VCaP (cell line): ENCODE measurements at regions not wholly inside any gene's neighbourhood (a gene's known extent, or its start where the extent isn't known, plus 50 kb on each side); places are given as distances from the start of the nearest gene placed in this dataset.
"Not testable (repeated sequence)": the region's sequence is repeated elsewhere in the genome, so short reads cannot be mapped to it uniquely, and the experiment has no call there.

ENCODE experiments used
- H3K27ac ChIP-seq: fragments of 450-650 bp; 2 replicates; pipeline ENCODE4 v1.5.1; 2017
- TF ChIP-seq, protein P1 (sequence below): fragments of 450-650 bp; conservative IDR thresholded peaks from 2 replicates; pipeline ENCODE4 v1.5.1; 2017; ENCODE audit warnings: mild to moderate bottlenecking, moderate library complexity

- TF ChIP-seq, protein P1, sequence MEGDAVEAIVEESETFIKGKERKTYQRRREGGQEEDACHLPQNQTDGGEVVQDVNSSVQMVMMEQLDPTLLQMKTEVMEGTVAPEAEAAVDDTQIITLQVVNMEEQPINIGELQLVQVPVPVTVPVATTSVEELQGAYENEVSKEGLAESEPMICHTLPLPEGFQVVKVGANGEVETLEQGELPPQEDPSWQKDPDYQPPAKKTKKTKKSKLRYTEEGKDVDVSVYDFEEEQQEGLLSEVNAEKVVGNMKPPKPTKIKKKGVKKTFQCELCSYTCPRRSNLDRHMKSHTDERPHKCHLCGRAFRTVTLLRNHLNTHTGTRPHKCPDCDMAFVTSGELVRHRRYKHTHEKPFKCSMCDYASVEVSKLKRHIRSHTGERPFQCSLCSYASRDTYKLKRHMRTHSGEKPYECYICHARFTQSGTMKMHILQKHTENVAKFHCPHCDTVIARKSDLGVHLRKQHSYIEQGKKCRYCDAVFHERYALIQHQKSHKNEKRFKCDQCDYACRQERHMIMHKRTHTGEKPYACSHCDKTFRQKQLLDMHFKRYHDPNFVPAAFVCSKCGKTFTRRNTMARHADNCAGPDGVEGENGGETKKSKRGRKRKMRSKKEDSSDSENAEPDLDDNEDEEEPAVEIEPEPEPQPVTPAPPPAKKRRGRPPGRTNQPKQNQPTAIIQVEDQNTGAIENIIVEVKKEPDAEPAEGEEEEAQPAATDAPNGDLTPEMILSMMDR, result no peak
- H3K27ac ChIP-seq, result no peak overlapping the region
Measured at GRCh38 chr10:31131251-31131650, 99.6 kb upstream of the ZNF438 start.

DNA sequence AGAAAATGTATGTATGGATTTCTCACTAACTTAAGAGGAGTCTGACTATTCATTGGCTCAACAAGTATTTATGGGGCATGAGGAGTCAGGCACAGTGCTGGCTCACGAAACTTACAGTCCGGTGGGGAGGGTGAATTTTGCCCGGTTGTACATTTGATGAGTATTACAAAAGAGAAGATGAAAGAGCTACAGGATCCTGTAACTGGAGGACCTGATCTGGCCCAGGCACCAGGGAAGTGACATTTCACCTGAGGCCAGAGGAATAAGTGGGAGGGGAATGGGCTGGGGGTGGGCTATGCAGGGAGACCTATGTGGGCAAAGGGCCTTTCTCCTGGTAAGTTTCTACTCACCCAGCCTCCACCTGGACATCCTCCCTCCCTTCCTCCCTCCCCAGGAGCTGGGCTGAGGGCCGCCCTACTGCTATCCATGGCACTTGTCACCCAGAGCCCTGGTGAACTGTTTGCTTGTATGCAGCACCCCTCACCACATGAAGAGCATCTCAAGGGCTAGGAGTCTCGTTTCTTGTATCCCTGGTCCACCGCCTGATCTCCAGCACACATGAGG is 101.1 kb upstream of the ZNF438 start:
- H3K27ac ChIP-seq, result no peak overlapping the region
- TF ChIP-seq, protein P1, result no peak

GRCh38 chr10:31133251-31133791 is 101.7 kb upstream of the ZNF438 start:
- TF ChIP-seq, protein P1, result no peak
- H3K27ac ChIP-seq, result no peak overlapping the region

GRCh38 chr10:31133792-31134310 is 102.2 kb upstream of the ZNF438 start:
- H3K27ac ChIP-seq, result no peak overlapping the region
- TF ChIP-seq, protein P1, result no peak

DNA sequence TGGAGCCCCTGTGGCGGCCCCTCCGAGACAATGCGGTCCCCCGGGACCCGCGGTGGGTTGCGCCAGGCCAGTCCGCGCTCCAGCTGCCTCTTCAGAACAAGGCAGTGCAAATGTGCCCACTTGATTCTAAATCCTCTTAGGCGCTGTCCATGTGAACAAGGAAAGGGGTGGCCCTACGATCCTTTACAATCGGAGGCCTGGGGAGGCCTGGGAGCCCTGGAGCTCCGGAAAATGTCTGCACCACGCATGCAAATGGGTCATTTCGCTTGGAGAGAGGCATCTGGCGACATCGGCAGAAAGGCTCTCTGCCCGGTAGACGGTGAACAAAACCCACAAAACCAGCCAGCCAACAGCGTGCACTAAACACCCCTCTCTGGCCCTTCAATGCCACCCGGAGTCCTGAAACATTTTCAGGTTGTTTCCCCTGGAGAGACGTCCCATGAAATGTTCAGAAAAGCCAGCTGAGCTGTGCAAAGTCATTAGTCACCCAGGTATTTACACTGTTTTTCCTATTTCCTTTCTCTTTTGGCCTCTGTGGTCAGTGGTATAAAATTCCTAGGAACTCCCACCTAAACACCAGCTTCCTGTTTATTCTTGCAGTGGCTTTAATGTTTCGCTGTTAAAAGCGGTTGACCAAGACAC is 102.8 kb upstream of the ZNF438 start:
- no peak overlapping the region for H3K27ac ChIP-seq
- TF ChIP-seq, protein P1, result no peak

GRCh38 chr10:31135171-31135570 is 103.5 kb upstream of the ZNF438 start:
- TF ChIP-seq, protein P1, result no peak
- no peak overlapping the region for H3K27ac ChIP-seq

- not testable (repeated sequence) for H3K27ac ChIP-seq
Measured at GRCh38 chr10:31135791-31136190, 104.1 kb upstream of the ZNF438 start.

DNA sequence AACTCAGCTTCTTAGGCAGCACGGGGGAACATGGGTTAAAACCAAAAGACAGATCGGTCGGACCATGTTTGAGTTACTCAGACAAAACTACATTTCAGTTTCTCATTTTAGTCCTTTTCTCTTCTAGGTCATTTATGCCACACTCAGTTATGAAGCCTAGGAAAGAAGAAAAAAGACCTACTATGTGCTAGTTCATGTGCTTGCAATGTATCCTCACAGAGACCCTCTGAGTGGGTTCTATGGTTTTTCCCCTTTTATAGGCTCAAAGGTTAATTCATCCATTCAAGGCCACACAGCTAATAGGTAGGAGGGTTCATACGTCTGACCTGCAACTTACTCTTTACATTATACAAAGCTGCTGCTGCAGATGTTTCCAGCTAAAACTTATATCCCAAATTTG is 104.7 kb upstream of the ZNF438 start:
- TF ChIP-seq, protein P1, result no peak
- no peak overlapping the region for H3K27ac ChIP-seq
